CD4-positive, alpha-beta T cell treated with Interleukin-15 for 4 hours (primary cell): ENCODE measurements at regions not wholly inside any gene's neighbourhood (a gene's known extent, or its start where the extent isn't known, plus 50 kb on each side); places are given as distances from the start of the nearest gene placed in this dataset.
A peak's percentile ranks its signal among the peaks of the same experiment; 100 is the strongest.

ENCODE experiments used
- DNase-seq: peaks from one replicate; pipeline ENCODE4 v3.0.0-alpha.2; 2020; ENCODE audit warnings: low spot score

DNA sequence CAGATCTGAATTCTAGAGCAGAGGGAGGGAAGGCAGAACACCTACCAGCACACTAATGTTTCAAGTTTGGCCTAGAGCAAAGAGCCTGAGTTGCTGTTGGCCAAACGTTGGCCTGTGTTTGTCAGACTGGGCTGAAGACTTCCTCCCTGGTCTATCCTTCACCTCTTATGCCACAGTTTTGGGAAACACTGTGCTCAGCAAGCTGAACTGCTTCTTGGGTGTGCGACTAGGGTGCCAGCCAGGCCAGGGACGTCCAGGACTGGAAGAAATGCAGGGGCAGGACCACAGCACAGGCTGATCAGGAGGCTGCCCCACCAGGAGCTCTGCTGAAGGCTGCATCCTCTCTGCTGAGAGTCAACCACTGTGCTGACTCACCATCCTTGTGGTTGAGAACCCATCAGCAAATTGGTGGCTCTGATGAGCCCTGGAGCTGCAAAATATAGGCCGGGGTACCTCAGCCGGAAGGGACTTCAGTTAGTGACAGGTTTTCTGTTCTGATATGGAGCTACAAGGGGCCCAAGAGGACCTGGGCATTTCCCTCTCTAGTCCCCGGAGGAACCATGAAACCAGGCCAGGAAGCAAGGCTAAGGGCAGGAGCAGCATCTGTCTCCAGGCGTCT, 131.6 kb upstream of the RASGRP1 start:
- DNase-seq = peak; percentile 80

DNA sequence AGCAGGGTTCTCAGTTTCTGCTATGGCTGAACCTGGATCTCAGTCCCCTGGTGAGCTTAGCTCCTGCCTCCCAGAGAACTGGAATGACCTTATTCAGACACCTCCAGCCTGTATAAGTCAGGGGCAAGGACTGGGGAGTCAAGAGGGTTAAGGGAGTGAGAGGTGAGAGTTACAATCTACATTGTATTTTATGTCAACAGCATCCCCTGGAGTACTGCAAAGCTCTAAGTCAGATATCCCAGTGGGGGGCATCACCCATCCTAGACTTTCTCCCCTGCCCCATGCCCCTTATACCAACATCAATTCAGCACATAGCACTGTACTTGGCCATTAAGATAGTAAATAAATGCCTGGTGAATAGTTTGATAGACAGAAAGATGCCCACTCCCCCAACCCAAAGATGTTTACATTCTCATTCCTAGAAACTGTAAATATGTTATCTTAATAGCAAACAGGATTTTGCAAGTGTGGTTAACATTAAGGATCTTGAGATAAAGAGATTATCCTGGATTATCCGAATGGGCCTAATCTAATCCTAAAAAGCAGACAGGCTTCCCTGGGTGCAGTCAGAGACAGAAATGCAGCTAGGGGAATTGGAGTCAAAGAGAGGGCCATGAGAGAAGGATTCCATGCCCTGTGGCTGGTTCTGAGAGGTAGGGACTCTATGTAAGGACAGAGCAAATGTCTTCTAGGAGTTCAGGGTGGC, 132.3 kb upstream of the RASGRP1 start:
- no peak for DNase-seq

DNA sequence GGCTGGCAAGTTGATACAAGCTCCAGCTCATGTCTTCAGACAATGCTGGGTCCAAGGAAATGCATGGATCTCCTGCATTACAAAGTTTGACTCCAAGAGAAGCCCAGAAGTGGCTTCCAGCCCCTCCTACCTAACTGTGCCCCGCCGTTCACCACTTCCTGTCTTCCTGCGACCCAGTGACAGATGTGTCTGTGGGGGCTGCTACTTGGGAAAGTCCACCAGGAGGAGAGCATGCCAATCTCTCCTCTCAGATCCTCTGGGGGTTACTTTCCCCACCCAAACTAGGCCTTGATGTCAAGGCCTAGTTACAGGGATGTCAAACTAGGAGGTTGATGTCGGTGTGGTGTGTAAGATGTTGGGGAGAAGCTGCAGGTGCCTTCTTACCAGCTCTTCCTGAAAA, 133.6 kb upstream of the RASGRP1 start:
- DNase-seq = no peak

DNA sequence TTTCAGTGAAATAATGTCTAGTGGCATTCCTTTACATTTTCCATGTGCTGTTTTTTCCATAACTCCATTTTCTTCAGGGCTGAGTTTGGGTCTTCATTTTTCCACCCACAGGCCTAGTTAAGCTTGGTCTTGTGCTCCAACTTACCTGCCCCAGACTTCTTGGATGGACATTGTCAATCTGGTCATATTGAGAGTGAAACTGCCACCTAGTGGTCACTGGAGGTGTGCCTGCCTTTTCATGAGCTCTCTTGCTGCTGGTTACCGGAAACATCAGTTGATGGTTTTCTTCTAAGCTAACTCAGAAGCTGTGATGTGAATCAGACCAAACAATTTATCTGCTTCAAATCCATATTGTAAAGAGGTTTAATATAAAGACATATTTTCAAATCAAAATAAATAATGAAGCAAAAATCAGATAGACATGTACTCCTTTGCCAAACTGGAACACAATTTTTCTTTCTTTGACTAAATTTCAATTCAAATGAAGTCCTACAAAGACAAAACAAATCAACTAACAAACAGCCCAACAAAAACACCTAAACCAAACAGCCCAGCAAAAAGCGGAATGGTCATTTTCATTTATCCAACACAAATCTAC, 135.1 kb upstream of the RASGRP1 start:
- DNase-seq = peak; percentile 83

DNA sequence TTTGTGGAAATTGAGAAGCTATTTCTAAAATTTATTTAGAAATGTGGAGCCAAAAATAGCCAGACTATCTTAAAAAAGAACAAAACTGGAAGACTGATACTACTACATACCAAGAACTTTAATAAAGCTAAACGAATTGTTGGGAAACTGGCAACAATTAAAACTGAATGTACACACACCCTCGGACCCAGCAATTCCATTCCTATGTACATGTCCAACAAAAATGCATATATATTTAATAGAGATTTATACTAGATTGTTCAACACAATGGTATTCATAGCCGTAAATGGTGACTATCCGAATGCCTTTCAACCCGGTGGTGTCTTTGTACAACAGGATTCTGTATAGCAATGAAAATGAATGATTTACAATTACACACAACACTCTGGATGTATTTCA, 136.5 kb upstream of the RASGRP1 start:
- no peak for DNase-seq

DNA sequence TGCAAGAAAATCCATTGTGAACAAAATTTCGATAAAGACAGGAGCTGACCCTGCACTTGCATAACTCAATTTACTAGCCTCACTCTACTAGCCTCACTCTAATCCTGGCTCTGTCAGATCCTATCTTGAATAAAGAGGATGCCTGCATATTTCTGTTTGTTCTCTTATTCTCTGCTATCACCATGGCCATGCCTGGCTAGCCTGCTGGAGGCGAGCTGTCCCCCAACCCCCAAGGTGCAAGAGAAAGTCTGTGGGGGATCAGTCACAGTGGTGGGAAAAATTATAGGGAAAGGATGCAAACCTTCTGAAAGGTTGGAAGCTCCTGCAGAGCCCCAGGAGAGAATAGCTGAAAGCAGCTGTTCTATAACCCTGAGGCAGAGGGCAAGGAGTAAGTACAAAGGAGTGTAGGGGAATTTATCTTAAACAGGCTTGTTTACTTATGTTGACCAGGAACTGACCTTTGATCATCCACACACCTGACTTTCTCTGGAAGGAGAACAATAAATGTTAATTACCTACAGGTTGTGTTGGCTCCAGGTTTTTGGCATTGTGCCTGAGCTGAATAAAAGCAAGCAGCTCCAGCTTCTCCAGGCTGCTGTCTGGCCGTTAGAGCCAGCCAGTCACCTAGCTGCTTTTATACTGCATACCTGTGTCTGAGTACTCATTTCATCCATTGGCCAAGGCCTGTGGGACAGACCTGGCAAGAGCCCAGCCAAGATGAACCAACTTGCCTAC, 137.7 kb upstream of the RASGRP1 start:
- no peak for DNase-seq

DNA sequence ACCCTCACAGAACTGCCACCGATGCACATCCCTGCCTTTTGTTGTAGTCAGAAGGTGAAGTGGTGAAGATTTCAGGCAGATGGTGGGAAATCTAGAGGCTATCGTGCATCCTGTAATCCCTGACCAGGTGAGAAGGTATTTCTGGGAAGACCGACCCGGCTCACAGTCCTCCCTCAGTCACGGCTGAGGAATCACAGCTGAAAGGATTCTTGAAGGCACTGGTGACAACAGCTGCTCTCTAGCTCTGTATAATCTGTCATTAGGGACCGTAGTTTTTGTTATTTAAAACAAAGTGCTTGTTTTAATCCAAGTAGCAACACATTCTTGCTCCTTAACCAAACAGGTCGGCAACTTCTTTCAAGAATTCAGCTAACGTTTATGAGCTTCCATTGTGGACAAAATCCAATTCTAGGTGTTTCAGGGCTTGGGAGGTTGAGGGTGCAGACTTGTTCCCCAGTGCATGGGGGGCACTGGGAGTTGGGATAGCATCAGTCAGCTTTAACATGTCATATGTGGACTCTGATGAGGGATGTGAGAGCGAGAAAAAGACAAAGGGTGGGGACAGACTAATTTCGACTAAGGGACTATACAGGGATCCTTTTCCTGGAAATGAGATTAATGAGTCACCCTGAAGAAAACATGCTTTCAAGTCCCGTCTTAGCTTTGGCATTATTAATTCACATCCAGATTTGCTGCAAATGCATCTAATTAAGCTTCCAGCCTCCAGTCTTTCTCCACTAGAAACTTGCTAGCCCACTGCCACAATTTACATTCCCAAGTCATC, 141.0 kb upstream of the RASGRP1 start:
- DNase-seq = no peak

DNA sequence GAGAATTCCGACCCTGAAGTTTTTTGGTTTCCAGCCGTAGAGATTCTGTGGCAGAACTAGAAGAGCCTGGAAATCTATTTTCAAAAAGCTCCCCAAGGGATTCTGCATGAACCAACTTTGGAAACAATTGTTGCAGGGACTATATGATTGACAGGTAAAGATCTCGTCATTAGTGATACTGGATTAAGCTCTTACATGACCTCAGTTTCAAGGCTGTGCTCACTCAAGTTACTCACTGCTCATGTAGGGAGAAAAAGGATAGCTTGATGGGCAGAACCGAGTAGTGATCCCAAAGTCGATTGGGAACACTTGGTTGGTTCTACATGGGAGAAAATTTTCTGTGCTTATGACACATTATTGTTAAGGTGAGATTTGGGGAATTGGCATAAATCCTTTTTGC, 142.3 kb upstream of the RASGRP1 start:
- no peak for DNase-seq

DNA sequence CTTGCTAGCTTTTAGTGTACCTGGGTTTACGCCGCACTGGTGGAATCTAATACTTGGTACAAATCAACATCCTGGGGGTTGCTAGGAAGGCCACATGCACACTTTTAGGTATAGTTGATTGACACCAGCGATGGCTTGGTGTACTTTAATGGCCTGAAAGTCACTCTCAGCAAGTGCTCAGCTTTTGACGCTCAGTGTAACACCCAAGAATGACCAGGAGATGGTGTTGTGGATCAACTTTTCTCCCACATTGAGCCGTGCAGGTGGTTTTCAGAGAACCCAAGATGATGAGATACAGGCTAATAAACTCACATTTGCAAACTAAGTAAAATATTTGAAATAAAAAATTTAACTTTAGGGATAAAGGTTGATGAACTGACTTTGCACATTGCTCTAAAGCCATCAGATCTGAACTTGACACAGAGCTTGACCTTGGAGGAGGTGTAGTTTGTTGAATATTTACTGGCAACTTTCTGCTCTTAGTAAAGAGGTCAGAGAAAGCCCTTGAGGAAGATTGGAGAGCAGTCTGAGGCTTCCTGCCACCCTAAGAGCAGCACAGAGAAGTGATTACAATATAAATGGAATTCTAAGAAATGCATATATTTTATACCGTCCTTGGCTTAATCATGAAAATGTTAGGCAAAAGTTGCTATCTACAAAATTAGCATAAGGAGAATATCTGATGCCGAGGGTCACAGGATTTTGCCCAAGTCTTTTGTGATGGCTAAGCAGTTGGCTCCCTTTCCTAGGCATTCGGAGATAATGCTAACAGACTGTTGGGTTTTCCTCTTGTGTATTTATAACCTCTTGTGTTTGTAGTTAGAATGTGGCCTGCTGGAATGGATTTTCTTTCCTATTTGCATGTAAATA, 143.4 kb upstream of the RASGRP1 start:
- DNase-seq = peak; percentile 63

DNA sequence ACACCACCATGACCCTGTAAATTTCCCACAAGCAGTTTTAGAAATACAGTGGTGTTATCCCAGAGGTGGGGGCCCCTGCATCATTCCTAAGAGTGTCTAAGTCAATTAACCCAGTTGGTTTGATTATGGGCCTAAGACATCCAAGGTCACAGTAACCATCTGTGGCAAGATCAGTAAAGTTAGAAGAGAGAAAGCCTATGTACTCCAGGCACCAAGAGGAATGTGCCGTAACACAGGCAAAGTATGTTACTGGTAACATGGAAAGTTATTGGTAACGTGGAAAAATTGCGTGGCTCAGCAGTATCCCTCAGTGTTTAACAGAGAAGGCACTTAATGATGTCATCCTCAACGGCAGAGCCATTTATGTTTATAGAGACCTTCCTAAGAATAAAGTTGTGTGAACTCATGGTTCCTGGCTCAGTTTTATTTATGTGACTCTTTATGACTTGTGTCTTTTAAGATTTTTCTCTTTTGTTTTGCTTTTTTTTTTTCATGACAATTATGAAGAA, 144.1 kb upstream of the RASGRP1 start:
- no peak for DNase-seq

DNA sequence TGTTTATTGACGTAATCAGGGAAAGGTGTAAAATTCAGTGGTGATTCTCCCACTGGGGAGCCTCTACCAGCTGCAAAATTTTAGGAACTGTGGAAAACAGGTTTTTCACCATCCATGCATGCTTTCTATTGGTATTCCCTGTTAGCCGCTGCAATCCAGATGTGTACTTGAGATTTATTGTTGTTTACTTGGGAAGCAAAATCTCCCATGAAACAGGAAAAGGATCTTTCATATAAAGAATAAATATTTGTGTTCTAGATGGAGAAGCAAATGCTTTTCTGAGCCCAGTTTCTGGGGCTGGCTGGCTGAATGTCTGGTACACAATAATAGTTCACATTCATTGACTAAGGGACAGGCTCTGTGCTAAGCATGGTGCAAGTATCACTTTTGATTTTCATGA, 144.6 kb upstream of the RASGRP1 start:
- DNase-seq = no peak

DNA sequence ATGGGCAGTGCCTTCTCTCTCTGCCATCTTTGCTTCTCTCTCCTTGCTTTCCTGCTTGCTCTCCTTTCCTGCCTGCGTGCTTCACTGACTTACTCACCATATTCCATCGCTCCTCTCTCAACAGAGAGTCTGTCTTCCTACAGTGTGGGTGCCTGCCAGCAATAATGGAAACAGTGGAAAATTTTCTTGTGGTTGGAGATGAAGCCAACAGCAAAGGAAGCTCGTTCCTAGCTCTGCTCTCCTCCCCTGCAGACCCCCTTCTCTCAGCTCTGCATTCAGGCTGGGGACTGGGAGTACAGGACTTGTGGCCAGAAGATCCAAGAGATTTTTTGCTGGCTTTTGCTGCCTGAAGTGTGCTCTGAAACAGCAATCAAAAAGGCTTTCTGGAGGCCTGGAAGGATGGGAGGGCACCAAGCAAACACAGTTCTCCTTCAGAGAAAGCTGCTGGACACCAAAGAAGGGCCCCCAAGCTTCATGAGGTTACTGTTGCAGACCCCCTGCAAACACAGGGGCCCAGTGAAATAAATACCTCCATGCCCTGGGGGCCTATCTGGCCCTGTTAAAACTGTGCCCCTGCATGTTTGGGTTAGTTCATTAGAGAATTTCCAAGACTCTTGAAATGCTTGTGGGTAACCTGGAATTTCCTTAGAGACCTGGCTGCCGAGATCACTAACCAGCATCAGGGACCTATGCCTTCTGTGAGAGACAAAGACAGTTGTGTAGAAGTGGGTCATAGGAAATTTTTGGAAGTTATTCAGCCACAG, 149.9 kb upstream of the RASGRP1 start:
- no peak for DNase-seq

DNA sequence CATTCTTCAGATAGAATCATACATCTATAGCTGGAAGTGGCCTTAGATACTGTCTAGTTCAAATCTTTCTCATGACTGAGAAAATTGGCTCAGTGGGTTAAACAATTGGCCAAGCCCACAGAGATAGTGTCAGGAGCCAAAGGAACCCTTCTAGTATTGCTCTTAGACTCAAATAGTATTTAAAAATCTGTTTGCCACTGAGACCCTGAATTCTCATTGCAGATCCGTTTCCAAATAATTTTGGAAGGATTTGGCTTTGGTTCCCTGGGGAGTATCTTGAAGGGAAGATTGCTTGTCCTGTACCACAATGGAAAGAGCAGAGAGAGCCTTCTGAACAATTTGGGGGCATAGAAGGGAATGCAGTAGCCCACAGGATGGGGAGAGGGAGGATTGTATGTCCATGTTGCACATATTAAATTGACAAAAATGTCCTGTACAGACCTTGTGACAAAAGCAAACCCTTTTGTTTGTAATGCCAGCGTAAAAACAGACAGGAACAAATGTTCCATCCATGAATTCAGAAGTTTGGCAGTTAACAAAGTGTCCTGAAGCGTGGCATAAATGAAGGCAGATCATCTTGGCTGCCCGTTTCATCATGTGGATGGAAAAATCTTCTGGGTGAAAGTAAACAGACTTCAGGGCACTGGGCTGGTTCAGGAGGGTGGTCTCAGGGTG, 156.4 kb upstream of the RASGRP1 start:
- DNase-seq = no peak

DNA sequence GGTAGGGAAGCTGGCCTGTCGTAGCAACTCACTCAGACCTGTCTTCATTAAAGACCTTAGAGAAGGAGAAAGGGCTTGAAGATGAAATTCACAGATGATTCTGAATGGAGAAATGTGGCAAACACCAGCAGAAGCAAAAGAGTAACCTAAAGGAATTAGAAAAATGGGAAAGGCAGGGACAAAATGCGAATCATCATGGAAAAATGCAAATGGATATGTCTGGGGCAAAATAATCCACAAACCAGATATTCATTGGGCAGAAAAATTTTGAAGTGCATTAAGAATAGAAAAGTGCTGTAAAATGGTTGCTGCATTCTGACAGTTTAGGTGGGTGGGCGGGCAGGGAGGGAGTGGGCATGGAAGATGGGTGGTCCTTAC, 156.9 kb upstream of the RASGRP1 start:
- no peak for DNase-seq

DNA sequence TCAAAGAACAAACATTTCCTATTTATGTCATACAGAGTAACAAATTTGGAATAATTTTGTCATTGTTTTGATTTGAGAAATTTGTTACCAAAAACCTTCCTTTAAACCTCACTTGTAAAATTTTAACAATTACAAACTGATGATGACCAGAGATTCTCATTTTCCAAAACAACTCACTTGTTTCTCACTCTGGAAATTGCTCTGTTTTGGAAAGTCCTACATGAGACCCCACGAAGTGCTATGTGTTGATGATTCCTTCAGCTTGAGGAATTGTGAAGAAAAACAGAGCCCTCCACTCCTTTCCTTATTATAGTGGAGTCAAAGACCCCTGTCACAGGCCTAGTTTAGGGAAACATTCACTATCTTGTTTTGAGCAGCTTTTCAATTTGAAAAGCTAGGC, 157.6 kb upstream of the RASGRP1 start:
- DNase-seq = no peak

DNA sequence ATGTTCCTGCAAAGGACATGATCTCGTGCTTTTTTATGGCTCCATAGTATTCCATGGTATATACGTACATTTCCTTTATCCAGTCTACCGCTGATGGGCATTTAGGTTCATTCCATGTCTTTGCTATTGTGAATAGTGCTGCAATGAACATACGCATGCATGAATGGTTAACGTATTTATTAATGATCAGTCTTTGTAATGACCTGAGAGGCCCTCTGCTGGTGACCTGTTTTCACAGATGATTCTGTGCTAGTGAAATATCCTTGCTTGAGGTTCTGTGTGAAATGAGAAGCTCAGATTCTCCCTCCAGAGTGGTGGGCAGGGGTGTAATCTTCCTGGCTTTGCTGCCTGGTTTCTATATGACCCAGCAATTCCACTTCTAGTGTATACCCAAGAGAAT, 160.2 kb upstream of the RASGRP1 start:
- DNase-seq = no peak

DNA sequence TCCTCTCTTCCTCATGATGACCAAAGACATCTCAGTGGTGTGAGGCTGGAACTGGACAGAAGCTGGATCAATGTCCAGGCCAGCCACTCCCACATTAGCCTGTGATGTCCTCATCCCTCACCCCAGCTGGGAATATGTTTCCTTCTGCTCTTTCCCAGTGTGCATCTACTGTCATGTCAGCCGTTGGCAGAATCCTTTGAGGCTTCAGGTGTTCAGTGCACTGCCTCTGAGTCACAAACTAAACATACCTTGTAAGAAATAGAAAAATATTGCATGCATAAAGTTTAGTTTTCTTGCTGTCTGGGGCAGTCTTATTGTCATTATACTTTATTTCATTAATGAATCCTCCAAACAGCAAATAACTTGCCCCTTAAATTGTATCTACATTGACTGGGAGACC, 161.6 kb upstream of the RASGRP1 start:
- DNase-seq = no peak

DNA sequence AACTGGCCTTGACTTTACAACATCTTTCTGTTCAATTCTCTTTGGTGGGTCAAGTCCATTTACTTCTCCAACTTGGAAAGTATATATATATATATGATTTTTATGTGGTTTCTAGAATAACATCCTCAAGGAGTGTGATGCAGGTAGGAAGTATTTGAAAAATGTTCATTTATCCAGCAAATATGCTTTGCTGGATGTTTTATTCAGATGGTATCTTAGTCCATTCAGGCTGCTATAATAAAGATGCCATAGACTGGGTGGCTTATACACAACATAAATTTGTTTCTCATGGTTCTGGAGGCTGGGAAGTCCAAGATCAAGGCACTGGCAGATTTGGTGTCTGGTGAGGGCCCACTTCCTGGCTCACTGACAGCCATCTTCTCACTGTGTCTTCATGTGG, 168.7 kb upstream of the RASGRP1 start:
- no peak for DNase-seq

DNA sequence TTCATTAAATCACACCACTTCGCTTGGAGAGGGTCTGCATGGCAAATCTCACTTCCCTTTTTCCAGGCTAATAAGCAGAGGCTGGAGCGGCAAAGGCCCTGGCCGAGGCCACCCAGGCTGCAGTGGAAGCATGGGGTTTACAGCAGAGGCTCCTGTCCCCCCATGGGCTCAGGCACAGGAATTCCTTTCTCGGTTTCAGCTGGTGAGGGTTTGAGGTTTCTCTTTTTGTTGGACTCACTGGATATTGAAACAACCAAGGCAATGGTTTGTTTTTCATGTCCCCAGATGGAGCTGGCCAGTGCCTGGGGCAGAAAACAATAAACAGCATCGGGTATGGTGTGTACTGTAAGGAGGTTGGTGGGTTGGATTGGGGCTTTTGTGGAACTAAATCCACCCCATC, 175.6 kb upstream of the RASGRP1 start:
- no peak for DNase-seq

DNA sequence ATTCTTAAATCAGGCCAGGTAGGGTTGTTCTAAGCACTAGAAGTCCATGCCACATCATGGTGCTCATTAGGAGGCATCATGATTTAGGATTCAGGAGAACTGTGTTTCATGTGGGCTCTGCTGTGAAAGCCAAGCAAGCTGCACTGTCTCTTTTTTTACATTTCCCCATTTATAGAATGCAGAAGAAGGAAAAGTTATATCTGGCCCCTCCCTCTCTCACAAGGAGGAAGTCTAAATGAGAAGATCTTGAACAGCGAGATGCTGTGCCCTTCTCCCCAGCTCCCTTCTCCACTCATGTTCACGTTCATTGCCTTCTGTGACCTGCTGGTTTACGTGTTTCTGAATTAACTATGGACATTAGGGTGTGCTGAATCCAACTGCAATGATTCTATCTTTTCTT, 178.5 kb upstream of the RASGRP1 start:
- DNase-seq = no peak
